ENCODE measurements at regions not wholly inside any gene's neighbourhood (a gene's known extent, or its start where the extent isn't known, plus 50 kb on each side); places are given as distances from the start of the nearest gene placed in this dataset.

DNA sequence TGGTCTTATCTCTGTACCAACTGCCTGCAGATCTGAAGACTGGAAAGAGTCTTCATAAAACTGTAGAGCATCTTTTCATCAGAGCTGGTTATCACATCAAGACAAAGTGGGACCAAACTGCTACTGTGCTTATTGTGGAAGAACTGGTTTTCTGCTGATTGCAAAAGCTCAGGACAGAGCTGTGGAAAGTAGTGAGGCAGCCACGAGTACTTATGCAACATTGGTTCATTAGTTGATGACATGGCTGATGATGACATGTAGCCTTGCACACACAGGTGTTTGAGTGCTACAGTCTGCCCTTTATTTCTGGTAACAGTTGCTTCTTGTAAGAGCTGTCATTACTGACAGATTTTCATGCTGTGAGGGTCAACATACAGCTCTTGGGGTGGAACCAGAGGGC lies 185.4 kb upstream of the GUCY1A2 start:
- TF ChIP-seq, protein P1, sequence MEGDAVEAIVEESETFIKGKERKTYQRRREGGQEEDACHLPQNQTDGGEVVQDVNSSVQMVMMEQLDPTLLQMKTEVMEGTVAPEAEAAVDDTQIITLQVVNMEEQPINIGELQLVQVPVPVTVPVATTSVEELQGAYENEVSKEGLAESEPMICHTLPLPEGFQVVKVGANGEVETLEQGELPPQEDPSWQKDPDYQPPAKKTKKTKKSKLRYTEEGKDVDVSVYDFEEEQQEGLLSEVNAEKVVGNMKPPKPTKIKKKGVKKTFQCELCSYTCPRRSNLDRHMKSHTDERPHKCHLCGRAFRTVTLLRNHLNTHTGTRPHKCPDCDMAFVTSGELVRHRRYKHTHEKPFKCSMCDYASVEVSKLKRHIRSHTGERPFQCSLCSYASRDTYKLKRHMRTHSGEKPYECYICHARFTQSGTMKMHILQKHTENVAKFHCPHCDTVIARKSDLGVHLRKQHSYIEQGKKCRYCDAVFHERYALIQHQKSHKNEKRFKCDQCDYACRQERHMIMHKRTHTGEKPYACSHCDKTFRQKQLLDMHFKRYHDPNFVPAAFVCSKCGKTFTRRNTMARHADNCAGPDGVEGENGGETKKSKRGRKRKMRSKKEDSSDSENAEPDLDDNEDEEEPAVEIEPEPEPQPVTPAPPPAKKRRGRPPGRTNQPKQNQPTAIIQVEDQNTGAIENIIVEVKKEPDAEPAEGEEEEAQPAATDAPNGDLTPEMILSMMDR (IDR thresholded peaks at IDR 0.05): no peak
- Histone ChIP-seq H3K36me3 (no peaks in the 10 kb centered on the region), H3K4me1 (ENCODE audit: control insufficient read depth in 1 of 2, low read depth in 2 of 2) (no peaks in the 10 kb centered on the region), H3K9me3 (no peaks in the 10 kb centered on the region), H3K4me3 (no peak overlapping the region), H3K27ac (no peak overlapping the region), H3K27me3 (replicated peaks; ENCODE audit: insufficient read depth) (no peaks in the 10 kb centered on the region)
- ATAC-seq (ENCODE audit: insufficient number of reproducible peaks, low FRiP score, low read depth): no peak
- DNase-seq (ENCODE audit: low spot score): no peak

DNA sequence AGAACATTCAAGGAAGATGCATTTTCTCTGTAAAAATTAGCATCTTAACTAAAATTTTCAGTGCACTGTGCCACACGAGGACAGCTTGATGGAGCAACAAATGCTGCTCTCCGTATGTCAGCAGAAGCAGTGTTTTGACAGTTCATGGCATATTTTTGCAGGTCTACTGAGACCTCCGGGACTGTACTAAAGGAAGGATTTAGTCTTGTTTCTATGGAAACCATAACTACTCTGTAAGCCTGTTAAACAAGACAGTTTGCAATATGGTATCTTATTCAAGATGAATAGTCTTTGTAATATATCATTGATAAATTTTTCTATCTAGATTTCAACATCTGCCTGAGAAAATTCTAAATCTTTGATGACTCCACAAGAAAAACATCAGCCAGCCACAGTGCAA lies 184.0 kb upstream of the GUCY1A2 start:
- no peak for DNase-seq (ENCODE audit: low spot score)
- H3K4me1 ChIP-seq (ENCODE audit: control insufficient read depth in 1 of 2, low read depth in 2 of 2): no peaks in the 10 kb centered on the region
- H3K27me3 ChIP-seq (replicated peaks; ENCODE audit: insufficient read depth): no peaks in the 10 kb centered on the region
- no peaks in the 10 kb centered on the region for H3K36me3 ChIP-seq
- ATAC-seq (ENCODE audit: insufficient number of reproducible peaks, low FRiP score, low read depth): no peak
- no peak overlapping the region for H3K4me3 ChIP-seq
- no peak overlapping the region for H3K27ac ChIP-seq
- no peaks in the 10 kb centered on the region for H3K9me3 ChIP-seq
- TF ChIP-seq, protein P1 (IDR thresholded peaks at IDR 0.05): no peak

DNA sequence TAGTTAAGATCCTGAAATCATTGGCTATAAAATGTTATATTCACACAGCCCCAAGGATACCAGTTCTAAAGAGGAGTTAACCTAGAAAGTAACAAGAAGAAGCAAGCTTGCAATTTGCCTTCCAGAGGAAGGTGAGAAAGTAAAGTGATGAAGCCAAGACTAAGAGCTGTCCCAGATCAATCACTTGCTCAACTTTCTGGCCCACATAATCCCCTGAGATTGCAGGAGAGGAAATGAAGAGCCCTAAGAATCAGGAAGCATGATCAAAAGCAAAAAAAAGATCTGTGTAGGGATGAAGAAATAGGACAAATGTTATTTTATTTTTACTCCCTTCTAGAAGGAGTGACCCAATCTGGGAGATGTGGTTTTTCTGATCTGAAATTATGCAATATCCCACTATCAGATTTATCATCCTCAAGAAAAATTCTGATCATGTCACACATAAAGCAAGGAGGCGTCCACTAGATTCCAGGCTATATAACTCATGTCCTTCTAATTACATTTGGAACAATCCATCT lies 180.3 kb upstream of the GUCY1A2 start:
- no peak overlapping the region for H3K27ac ChIP-seq
- no peaks in the 10 kb centered on the region for H3K4me1 ChIP-seq (ENCODE audit: control insufficient read depth in 1 of 2, low read depth in 2 of 2)
- TF ChIP-seq, protein P1 (IDR thresholded peaks at IDR 0.05): no peak
- no peak for DNase-seq (ENCODE audit: low spot score)
- H3K9me3 ChIP-seq: no peaks in the 10 kb centered on the region
- no peak overlapping the region for H3K4me3 ChIP-seq
- H3K27me3 ChIP-seq (replicated peaks; ENCODE audit: insufficient read depth): no peaks in the 10 kb centered on the region
- ATAC-seq (ENCODE audit: insufficient number of reproducible peaks, low FRiP score, low read depth): no peak
- no peaks in the 10 kb centered on the region for H3K36me3 ChIP-seq

DNA sequence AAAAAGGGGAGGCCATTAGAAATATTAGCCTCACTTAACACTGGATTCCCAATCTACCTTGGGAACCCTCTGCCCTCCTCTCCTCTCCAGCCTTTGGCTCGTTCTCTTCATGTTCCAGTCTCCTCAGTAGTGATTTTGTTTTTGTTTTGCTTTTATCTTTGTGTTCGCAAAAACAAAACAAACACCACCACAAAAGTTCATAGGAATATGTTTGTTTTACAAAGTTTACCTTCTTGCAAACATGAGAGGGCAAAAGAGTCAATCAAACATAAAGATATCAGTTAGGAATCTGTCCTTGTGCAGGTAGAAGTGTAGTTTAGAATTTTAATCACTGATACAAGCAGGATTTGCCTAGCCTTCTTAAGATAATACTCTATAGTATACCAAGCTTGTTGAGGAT lies 179.7 kb upstream of the GUCY1A2 start:
- H3K4me3 ChIP-seq: no peak overlapping the region
- H3K9me3 ChIP-seq: no peaks in the 10 kb centered on the region
- ATAC-seq (ENCODE audit: insufficient number of reproducible peaks, low FRiP score, low read depth) (no peak), DNase-seq (ENCODE audit: low spot score) (no peak)
- H3K36me3 ChIP-seq: no peaks in the 10 kb centered on the region
- H3K27ac ChIP-seq: no peak overlapping the region
- H3K4me1 ChIP-seq (ENCODE audit: control insufficient read depth in 1 of 2, low read depth in 2 of 2): no peaks in the 10 kb centered on the region
- no peaks in the 10 kb centered on the region for H3K27me3 ChIP-seq (replicated peaks; ENCODE audit: insufficient read depth)
- TF ChIP-seq, protein P1 (IDR thresholded peaks at IDR 0.05): no peak

DNA sequence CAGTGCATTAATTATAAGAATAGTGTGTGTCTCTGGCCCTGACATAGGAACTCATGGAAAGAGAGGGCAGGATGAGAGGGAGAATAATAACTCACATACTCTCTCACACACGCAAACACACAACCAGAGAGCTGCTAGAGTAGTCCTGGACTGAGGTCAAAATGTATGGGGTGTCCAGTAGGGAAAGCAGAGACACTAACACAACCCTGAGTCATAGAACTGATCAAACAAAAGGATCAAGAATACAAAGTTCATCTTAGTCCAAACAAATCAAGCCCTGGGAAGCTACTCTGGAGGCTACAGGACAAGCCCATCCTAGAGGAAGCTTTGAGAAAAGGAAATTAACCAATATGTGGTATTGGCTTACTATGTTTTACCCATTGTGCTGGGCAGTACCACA lies 178.5 kb upstream of the GUCY1A2 start:
- ATAC-seq (ENCODE audit: insufficient number of reproducible peaks, low FRiP score, low read depth) (no peak), DNase-seq (ENCODE audit: low spot score) (no peak)
- TF ChIP-seq, protein P1 (IDR thresholded peaks at IDR 0.05): no peak
- no peak overlapping the region for H3K4me3 ChIP-seq
- no peaks in the 10 kb centered on the region for H3K27me3 ChIP-seq (replicated peaks; ENCODE audit: insufficient read depth)
- H3K4me1 ChIP-seq (ENCODE audit: control insufficient read depth in 1 of 2, low read depth in 2 of 2): no peaks in the 10 kb centered on the region
- H3K9me3 ChIP-seq: no peaks in the 10 kb centered on the region
- H3K36me3 ChIP-seq: no peaks in the 10 kb centered on the region
- no peak overlapping the region for H3K27ac ChIP-seq
